CD4-positive, alpha-beta T cell treated with Interleukin-1 beta for 1 hour (primary cell): ENCODE measurements at regions not wholly inside any gene's neighbourhood (a gene's known extent, or its start where the extent isn't known, plus 50 kb on each side); places are given as distances from the start of the nearest gene placed in this dataset.
"Not testable (repeated sequence)": the region's sequence is repeated elsewhere in the genome, so short reads cannot be mapped to it uniquely, and the experiment has no call there.

Experiments used
- DNase-seq, 2 donors: peaks; one replicate each; pipeline ENCODE4 v3.0.0-alpha.2; 2020 to 2022

DNA sequence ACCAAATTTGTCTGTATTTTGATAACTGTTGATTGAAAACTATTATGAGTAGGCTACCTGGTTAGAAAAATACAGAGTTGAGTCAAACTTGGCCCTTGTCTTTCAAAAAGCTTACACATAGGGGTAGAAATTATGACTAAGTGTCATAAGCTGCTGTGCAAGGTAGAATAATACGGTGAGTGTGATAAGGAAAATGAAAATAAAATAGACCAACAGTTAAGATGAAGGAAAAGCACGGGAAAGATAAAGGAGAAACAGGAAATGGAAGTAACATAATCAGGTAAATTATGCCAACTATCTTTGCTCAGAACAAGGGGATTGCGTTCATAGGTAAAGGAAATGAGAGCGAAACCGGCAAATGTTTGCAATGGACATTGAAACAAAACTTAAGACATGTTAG, 302.5 kb downstream of the PCDH7 start:
- no peak for DNase-seq

DNA sequence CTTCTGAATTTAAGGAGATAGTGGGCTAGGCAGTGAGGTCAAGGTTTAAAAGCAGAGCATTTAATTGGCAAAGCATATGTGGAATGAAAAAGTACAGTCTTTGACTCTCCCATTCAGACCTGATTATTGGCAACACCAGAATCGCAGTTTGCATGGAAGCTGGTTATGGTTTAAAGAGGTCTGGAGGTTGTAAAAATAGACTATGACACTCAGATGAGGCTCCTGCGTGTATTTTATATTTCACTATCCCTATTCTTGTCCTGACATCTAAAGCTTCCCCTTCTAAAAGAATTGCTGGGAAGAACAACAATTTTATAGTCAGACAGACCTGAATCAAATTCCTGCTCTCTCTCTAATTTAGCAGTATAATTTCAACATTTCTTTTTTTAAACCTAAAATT, 302.9 kb downstream of the PCDH7 start:
- DNase-seq = no peak

DNA sequence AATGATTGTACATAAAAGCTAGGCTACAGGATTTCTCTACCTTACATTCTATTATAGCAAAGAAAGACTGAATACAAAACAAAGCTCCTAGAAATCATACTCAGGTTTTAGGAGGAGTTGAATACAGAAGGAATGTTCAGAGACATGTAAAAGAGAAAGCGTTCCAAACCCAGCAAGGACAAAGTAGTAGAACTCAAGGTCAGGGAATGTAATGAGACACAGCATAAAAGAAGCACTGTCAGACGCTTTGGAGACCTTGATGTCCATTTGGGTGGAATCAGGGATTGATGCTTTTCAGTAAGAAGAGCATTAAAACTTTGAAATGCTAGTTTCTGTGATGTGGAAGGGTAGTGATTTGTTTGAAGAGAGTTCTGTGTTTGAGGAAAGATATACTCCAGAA, 303.6 kb downstream of the PCDH7 start:
- no peak for DNase-seq

DNA sequence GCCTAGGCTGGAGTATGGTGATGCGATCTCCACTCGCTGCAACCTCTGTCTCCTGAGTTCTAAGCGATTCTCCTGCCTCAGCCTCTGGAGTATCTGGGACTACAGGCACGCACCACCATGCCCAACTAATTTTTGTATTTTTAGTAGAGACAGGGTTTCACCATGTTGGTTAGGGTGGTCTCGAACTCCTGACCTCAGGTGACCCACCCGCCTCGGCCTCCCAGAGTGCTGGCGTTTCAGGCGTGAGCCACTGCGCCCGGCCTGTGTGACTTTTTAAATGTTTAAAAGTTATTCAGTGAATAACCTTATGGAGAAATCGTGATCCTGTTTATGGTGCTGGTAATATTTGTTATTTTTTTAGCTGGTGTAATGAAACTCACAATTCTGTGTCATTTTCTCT, 304.6 kb downstream of the PCDH7 start:
- DNase-seq = not testable (repeated sequence)

DNA sequence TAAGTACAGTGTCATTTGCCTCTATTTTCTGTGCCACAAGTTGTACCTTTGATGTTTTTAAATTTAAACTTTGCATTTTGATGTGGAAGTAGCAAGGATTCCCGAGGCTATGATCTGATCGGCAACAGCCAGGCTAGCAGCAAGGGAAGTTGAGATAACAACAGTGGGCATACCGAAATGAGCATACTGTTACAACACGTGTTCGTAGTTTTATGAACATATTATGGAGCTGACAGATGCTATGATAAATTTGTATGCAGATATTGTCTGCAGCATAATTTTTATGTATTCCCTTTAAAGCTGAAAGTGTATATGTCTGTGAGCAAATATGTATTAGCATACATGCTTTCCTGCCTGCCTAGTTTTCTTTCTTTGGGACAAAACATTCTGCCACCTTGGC, 306.1 kb downstream of the PCDH7 start:
- no peak for DNase-seq

DNA sequence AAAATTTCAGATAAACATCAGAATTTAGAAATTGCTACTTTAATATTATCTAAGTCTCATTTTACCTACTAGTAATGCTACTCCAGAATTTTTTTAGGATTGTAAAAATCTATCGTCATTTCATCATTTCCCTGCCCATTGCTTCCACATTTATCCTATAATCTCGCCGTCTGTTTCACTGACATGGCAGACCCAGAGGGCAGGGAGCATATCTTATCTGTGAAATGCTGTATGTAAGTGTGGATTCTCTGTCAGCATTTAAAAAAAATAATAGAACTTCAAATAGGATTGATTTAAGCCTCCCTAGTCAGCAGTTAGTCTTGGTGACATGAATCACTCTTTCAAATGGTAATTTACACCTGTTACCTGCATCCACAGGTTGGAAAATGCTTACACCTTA, 314.4 kb downstream of the PCDH7 start:
- DNase-seq = no peak

DNA sequence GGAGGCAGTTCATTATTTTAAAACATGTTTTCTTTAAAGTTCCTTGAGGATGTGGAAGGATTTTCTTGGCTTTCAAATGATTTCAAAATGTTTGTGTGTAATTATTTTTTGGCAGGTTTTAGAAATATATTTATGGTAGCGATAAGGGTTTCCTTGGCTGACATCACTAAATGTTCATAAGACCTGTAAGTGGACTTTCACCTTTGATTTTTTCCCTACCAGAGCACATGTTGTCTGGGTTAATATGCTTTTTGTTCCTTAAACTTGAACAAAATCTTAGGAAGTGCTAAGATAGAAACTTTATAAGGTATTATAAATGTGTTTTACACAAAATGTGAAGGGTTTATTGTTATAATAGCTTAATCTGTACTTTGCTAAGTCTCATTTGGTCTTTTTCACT, 315.6 kb downstream of the PCDH7 start:
- DNase-seq = no peak

DNA sequence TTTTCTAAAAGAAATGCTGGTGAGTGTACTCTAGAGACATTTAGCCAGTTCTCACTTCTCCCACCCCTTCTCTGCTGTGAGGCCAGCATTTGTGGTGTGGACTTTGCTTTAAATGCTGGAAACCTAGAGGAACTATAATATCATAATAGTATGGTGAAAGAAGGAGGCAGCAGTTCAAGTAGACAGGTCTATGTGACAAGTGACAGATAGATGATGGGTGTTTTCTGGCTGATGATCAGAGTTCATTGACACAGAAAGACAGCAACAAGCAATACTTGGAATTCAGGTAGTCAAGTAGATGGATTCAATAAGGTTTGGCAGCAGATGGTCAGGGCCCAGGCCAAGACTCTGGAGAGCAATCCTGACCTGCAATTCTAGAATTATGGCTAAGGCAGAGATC, 317.5 kb downstream of the PCDH7 start:
- no peak for DNase-seq

DNA sequence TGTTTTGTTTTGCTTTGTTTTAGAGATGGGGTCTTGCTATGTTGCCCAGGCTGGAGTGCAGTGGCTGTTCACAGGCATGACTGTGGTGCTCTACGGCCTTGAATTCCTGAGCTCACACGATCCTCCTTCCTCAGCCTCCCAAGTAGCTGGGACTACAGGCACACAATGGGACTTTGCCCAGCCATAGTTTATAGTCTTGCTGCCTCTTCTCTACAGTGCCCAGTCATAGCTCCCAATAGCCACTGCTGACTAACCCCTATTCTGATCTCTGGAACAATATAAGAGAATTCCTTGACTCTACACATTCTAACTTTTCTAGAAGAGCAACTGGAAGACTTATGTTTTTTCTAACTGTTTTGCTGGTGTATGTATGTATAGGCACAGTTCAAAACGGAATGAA, 319.2 kb downstream of the PCDH7 start:
- no peak for DNase-seq

DNA sequence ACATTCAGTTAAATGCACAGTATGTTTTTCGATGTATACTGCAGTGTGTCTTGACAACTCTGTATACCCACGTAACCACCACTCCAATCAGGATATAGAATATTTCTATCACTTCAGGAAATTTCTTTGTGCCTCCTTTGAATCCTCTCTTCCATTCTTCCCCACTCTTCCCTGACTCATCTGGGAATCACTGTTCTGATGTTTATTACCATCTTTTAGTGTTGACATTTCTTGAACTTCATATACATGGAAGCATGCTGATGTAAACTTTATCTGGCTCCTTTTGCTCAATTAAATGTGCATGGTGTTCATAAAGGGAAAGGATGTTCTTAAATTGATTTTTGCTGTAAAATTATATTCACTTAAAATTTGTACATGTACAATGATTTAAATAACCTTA, 319.9 kb downstream of the PCDH7 start:
- no peak for DNase-seq

DNA sequence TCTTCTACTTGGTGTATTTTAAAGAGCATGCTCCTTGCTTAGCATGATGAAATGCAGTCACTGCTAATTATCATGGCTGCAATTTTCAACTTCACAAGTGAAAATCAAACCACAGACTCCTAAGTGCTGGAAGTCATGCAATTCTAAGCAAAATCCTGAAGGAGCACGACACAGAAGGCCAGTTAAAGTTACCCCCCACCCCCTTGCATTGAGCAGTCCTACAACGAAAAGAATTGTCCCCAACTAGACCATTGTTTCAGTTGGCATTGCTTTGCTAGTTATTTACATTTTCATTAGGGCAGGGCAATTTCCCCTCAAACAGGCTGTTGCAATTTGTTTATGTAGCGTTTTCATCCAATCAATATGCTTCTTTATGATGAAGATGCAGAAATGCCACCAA, 321.2 kb downstream of the PCDH7 start:
- no peak for DNase-seq

DNA sequence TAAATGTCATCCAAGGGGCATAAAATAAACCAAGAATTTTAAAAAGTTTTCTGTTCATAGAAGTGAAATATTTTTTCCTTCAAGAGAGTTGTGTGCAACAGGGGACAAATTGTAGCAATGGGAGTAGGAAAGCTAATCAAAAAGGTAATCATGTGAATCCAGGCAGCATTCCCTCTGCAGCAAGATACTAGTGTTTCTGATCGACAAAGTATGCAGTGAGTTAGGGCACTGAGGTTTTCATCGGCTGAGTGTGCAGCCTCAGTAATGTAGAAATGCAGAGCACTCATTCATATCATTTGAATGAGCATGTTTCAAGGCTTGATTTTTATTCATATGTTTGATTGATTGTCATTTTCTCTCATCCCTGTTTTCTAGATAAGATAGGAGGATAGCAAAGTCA, 321.7 kb downstream of the PCDH7 start:
- no peak for DNase-seq

DNA sequence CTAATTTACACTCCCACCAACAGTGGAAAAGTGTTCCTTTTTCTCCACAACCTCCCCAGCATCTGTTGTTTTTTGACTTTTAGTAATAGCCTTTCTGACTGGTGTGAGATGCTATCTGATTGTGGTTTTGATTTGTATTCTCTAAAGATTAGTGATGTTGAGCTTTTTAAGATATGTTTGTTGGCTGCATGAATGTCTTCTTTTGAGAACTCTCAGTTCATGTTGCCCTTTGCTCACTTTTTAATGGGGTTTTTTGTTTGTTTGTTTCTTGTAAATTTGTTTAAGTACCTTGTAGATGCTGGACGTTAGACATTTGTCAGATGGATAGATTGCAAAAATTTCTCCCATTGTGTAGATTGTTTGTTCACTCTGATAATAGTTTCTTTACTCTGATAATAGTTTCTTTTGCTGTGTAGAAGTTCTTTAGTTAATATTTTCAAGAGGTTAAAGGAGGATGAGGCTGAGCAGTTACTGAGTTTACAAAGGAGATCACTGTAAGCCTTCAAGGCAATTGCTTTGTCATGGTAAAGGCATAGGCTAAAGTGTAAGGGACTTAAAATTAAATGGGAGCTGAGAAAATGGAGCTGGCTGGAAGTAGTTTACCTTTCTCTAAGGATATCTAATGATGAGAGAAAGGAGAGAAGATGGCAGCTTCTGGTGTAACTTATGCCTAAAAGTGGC, 323.4 kb downstream of the PCDH7 start:
- DNase-seq = no peak

DNA sequence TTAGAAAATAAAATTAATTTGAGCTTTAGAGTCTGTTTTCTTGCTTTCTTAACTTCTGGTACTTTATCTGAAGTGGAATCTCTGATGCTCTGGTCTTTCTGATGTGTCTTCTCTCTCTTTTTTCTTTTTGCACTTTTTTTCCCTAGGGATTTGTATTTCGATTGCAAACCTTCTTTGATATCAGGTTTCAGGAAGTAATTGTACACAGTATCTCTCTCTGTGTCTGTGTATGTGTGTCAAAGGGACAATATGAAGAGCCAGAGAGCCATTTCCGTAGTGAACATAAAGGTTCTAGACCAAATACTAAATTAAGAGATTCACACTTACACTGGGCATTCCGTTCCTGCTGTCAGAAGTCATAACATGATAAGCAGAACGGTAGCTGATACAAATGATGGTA, 325.0 kb downstream of the PCDH7 start:
- DNase-seq = no peak

DNA sequence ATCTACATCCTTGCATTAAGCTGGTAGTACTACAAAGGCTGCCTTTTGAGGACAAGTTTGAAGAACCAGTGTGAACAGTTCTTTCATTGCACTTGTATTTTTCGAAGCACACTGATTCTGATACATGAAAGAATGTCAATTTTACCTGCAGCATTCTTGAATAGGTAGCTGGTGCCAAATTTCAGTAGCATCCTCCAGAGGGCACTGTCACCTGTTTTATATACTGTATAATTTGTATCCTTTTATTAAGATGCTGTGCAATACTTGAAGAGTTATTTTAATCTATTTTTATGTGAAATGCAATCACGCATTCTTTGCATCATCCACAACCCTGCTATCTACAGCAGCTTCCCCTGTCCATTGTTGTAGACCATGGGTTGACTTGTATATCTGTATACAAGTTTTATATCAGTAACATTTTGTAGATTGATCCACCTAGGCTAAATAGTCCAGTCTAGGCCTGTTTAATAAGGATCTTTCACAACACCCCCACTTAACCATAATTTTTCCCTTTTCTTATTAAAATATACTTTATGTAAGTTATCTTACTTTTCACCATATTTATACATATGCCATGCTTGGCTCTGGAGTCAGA, 325.7 kb downstream of the PCDH7 start:
- no peak for DNase-seq

DNA sequence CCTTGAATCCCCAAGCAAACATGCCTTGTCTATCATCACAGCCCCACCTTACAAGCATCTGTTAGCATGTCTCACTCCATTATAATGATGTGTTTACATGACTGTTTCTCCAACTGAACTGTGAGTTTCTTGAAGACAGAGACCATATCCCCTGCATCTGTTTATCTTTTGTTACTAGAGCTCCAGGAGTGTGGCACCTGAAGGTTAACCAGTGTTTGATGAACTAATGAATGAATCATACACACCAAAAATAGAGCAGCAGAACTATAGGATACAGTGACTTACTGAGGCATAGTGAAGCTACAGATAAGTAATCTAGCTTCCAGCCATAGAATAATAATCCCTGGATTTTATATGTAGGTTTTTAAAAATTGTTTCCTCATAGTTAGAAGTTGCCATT, 331.0 kb downstream of the PCDH7 start:
- DNase-seq = no peak

DNA sequence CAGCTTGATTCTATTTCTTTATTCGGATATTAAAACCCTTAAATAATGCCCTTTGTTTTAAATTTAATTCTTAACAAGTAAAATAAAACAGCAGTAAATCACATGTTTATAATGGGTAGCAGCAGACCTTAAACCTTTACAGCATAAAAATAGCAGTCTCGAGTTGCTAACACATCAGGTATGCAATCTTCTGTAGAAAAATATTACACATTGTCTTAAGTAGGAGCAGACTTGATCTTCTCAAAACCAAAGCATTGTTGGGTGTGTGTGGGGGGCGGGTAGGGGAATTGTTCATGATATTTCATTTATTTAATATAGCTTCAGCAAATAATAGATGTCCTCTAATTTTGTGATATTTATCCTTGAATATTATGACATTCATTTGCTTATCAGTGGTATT, 331.4 kb downstream of the PCDH7 start:
- no peak for DNase-seq

DNA sequence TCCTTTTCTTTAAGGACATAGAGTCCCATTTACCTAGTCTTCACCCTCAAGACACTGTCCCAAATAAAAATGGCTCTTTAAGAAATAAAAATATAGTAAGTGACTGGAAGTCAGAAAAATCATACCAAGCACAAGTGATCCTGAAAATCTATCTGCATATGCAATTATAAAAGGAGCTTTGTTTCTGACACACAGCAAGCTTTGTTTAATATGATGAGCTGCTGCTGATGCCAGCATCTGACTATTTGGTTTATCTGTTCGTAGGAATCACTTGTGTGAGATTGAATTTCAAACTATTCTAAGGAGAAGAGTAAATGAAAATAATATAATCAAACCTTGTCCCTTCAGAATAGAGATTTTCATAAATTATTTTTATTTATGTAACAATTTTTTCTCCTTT, 332.4 kb downstream of the PCDH7 start:
- DNase-seq = no peak

DNA sequence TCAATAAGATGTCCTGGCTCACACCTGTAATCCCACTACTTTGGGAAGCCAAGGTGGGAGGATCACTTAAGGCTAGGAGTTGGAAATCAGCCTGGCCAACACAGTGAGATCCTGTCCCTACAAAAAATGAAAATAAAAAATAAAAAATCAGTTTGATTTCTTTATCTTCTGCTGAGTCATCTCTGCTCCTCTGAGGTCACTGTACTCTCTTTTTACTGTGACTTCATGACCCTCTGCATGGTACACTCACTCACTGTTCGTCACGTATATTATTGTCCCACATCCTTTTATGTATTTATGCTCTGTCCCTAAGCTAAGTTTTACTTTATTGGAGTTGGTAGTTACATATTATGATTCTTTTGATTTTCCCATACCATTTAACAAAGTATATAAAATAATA, 333.3 kb downstream of the PCDH7 start:
- no peak for DNase-seq

DNA sequence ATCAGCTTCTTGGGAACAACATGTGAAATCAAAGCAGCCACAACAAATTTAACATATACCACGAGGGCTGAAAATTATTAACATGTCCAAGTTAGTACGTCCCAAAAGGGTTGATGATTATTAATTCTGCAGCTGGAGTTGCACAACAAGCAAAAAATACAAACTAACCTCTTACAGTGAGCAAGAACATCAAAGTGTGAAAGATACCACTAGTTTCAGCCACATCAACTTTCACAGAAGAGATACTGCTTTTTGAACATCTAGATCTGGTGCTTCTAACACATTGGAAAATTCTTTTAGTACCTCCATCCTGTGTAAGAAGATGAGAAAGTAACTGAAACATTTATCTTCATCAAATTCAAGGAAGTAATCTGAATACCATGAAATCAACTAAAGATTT, 334.1 kb downstream of the PCDH7 start:
- DNase-seq = no peak

DNA sequence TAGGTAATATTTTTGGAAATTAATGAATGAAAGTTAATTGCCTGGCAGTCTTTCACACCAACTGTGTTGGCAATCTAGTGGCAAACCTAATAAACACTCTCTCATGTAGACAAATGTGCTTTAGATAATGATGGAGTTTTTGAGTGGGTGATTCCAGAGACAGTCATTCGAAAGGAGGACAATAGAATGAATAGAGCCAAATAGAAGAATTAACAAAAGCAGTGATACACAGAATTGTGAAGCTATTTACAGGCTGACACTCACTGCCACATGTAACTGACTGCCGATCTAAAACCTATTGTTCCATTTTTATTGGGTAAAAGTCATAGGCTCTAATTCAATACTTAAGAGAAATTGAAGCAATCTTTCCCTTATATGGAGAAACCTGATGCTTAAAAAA, 338.5 kb downstream of the PCDH7 start:
- no peak for DNase-seq

DNA sequence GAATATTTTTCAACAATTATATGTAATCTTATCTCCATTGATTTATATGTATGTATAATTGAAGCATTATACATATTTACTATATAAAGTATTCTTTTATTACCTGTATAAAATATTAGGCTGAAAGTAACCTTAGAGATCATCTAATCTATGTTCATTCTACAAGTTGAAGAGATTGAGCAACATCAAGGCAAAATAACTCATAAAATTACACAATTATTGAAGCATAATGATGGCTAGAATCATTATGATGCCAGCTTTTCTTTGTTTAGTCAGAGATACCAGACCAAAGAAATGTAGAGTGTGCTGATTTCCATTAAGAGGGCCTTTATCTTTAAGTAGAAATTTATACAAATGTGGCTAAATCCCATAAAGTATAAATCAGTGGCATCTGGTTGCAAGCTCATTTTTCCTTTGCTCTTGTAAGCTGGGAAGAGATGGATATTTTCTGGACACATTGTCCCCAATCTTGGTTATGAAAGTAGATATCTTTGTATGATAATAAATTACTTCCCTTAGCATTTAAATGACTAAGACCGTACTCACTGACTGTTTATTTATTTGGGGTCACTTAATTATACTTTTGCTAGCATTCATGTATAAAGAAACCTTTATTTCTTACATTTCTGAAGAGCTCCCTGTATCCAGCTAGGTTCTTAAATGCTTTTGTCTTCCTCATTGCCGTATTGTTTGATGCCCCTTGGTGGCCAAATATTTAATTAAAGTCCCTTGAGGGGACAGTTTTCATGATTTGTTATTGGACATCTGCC, 339.8 kb downstream of the PCDH7 start:
- no peak for DNase-seq

DNA sequence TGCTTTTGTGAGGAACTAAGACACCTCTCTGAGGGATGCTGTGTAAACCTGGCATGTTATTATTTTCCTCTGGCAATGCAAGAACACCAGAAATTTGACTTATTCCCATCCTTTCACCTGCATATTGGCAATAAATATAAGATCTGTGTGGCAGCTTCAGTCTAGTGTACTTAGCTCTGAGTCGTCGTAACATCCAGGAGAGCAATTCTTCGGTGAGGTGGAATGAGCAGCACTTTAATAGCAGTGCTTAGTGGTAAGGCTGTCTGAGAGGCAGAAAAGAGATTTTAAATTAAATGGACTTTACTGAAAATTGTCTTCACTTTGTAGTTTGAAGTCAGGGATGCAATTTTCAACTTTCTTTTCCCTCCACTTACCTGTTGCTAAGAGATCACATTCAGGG, 344.9 kb downstream of the PCDH7 start:
- DNase-seq = no peak

DNA sequence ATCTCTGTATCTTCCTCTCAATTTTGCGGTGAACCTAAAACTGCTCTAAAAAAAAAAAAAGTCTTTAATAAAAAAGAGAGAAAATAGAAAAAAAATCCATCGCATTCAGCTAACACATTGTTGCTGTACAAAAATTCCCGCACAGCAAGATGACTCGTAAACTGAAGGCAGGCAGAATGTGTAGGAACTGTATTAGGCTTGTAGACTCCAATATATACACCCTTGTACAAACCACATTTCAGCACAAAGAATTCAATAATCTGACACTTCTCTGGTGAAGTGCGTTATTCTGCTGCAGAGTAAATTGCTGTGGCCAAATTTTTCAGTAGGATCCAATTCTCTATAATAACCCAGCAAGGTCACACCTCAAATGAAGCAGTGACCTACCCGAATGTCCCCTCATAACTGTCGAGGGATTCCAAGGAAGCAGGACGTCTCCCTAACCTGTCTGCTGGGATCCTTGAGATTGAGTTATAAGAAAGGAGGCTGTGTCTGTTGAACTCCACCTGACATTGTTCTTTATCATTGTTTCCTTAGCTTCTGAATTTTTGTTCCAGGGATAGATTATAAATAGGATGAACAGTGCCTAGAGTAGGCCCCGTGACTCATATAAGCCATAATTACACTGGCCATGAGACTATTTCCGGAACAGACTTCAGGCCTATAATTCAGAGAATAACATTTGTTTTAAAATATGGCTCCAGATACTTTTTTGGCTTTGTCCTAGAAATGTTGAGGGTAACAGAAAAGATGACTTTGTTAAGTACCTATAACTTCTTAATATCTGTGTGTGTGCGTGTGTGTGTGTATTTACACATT, 348.3 kb downstream of the PCDH7 start:
- no peak for DNase-seq
